ENCODE measurements at regions not wholly inside any gene's neighbourhood (a gene's known extent, or its start where the extent isn't known, plus 50 kb on each side); places are given as distances from the start of the nearest gene placed in this dataset.

GRCh38 chr14:34161351-34162082 is 210.6 kb upstream of the EGLN3 start:
- TF ChIP-seq CTCF (IDR thresholded peaks at IDR 0.05), result no peak
- no peak for TF ChIP-seq EP300 (IDR thresholded peaks at IDR 0.05)
